Endothelial cell of umbilical vein (primary cell): ENCODE measurements at regions not wholly inside any gene's neighbourhood (a gene's known extent, or its start where the extent isn't known, plus 50 kb on each side); places are given as distances from the start of the nearest gene placed in this dataset.

ENCODE experiments used
- BruUV-seq: library from RNA; stranded (reverse); fragments of 400-500 nt; replicated peaks from 2 replicates; lab custom pipeline; 2021; lab: Mats Ljungman, UMichigan
- CTCF ChIA-PET: fragments of 300-600, 350-600 bp; sonication (Branson Sonifier 250); formaldehyde crosslinking; loops from one replicate; lab custom pipeline; 2021; ENCODE audit warnings: antibody characterized with exemption, inconsistent platforms; lab: Charles Lee
- POLR2A ChIA-PET: fragments of 300-600, 350-600 bp; sonication (Branson Sonifier 250); formaldehyde crosslinking; loops from one replicate; lab custom pipeline; 2021; ENCODE audit warnings: antibody characterized with exemption, inconsistent platforms; lab: Charles Lee
- DNase-seq: peaks from one replicate; pipeline ENCODE4 v3.0.0-alpha.2; 2011; ENCODE audit warnings: low read depth, low spot score
- FAIRE-seq: peaks from 2 replicates; lab custom pipeline; 2011; peaks lifted over from hg19 to GRCh38; lab: Jason Lieb, UNC
- H2AFZ ChIP-seq: 2 replicates; pipeline ENCODE4 v1.6.0; 2012; ENCODE audit warnings: low read depth, low read length, control low read depth, inconsistent platforms
- H3K27ac ChIP-seq: 2 replicates; pipeline ENCODE4 v1.5.1; 2011; ENCODE audit warnings: low read depth, mild to moderate bottlenecking, control low read depth, low read length, moderate library complexity; ENCODE audit not compliant: insufficient read depth
- H3K27me3 ChIP-seq, 2 experiments: 2 replicates each; pipeline versions ENCODE4 v1.6.0 to v1.6.1; 2011; ENCODE audit warnings: low read length in 2 of 2, mixed read lengths in 1 of 2; ENCODE audit not compliant: control insufficient read depth in 2 of 2, insufficient read depth in 2 of 2
- H3K36me3 ChIP-seq, 2 experiments: 2 replicates in 1 of 2; 3 replicates in 1 of 2; pipeline ENCODE4 v1.5.1; 2011; ENCODE audit warnings: low read length in 2 of 2, mild to moderate bottlenecking in 1 of 2, moderate library complexity in 1 of 2; ENCODE audit not compliant: control insufficient read depth in 2 of 2, insufficient read depth in 2 of 2; ENCODE audit errors: extremely low read depth in 1 of 2
- H3K4me1 ChIP-seq: 3 replicates; pipeline ENCODE4 v1.5.1; 2011; ENCODE audit warnings: mild to moderate bottlenecking, low read length; ENCODE audit not compliant: control insufficient read depth, insufficient read depth; ENCODE audit errors: extremely low read depth
- H3K4me2 ChIP-seq: 2 replicates; pipeline ENCODE4 v1.6.1; 2011; ENCODE audit warnings: low read length, control low read depth, mixed read lengths; ENCODE audit not compliant: insufficient read depth
- H3K4me3 ChIP-seq, 3 experiments: fragments of 200-600 bp in 1 of 3; sonication (generic), shearing (Covaris generic) in 1 of 3; replicated peaks in 1 of 3; 2 replicates each; pipeline ENCODE4 v1.5.1; 2011 to 2016; ENCODE audit warnings: control low read depth in 3 of 3, low read length in 3 of 3, mild to moderate bottlenecking in 2 of 3, inconsistent platforms in 1 of 3, low read depth in 1 of 3, moderate library complexity in 1 of 3; ENCODE audit not compliant: insufficient read depth in 1 of 3
- H3K79me2 ChIP-seq: 2 replicates; pipeline ENCODE4 v1.6.0; 2012; ENCODE audit warnings: low read length, inconsistent platforms; ENCODE audit not compliant: control insufficient read depth, insufficient read depth
- H3K9ac ChIP-seq: replicated peaks from 2 replicates; pipeline ENCODE3; 2011; ENCODE audit warnings: low read length, control low read depth; ENCODE audit not compliant: insufficient read depth; ENCODE audit errors: extremely low read depth
- H3K9me1 ChIP-seq: replicated peaks from 3 replicates; pipeline ENCODE4 v1.6.0; 2011; ENCODE audit warnings: mild to moderate bottlenecking, low read length; ENCODE audit not compliant: control insufficient read depth, insufficient read depth; ENCODE audit errors: extremely low read depth
- H3K9me3 ChIP-seq: replicated peaks from 2 replicates; pipeline ENCODE4 v1.5.1; 2012; ENCODE audit warnings: low read length, inconsistent platforms; ENCODE audit not compliant: control insufficient read depth, insufficient read depth
- H4K20me1 ChIP-seq: replicated peaks from 2 replicates; pipeline ENCODE3; 2011; ENCODE audit warnings: mild to moderate bottlenecking, low read length; ENCODE audit not compliant: control insufficient read depth, insufficient read depth; ENCODE audit errors: extremely low read depth
- CTCF ChIP-seq, 2 donors: IDR thresholded peaks; 1 replicate in 1 of 2; 2 replicates in 1 of 2; pipeline ENCODE4 v1.5.1; 2011; ENCODE audit warnings: low read length in 2 of 2, mild to moderate bottlenecking in 2 of 2, moderate library complexity in 2 of 2, control low read depth in 1 of 2, inconsistent platforms in 1 of 2, low read depth in 1 of 2; ENCODE audit not compliant: insufficient read depth in 1 of 2; ENCODE audit errors: extremely low read depth in 1 of 2
- EZH2 ChIP-seq: IDR thresholded peaks from 2 replicates; pipeline ENCODE4 v1.6.1; 2012; ENCODE audit warnings: borderline replicate concordance, low read depth, mild to moderate bottlenecking, moderate library complexity, low read length, inconsistent platforms; ENCODE audit not compliant: severe bottlenecking
- FOS ChIP-seq: IDR thresholded peaks from 2 replicates; pipeline ENCODE4 v1.6.1; 2011; ENCODE audit warnings: mild to moderate bottlenecking, low read length, moderate library complexity, borderline replicate concordance; ENCODE audit not compliant: insufficient read depth
- GATA2 ChIP-seq: IDR thresholded peaks from 2 replicates; pipeline ENCODE4 v1.7.0; 2011; ENCODE audit warnings: low read depth, mild to moderate bottlenecking, moderate library complexity, mixed read lengths, low read length; ENCODE audit not compliant: insufficient read length, insufficient read depth
- JUN ChIP-seq: IDR thresholded peaks from 2 replicates; pipeline ENCODE4 v1.6.1; 2011; ENCODE audit warnings: borderline replicate concordance, low read depth; ENCODE audit not compliant: insufficient read length, insufficient read depth
- MAX ChIP-seq: IDR thresholded peaks from 2 replicates; pipeline ENCODE4 v1.6.1; 2011; ENCODE audit not compliant: insufficient read depth, insufficient read length
- MYC ChIP-seq: IDR thresholded peaks from one replicate; pipeline ENCODE4 v1.6.1; 2011; ENCODE audit warnings: mild to moderate bottlenecking, low read depth, low read length
- POLR2A ChIP-seq: IDR thresholded peaks from 2 replicates; pipeline ENCODE4 v1.6.1; 2012; ENCODE audit warnings: low read depth, mild to moderate bottlenecking, control low read depth, low read length
- POLR2AphosphoS5 ChIP-seq: IDR thresholded peaks from 2 replicates; pipeline ENCODE4 v1.6.1; 2012; ENCODE audit warnings: low read depth, mild to moderate bottlenecking, control low read depth, low read length, moderate library complexity; ENCODE audit not compliant: insufficient read depth
- dilution Hi-C: fragments of 300-500 bp; cut with MboI; formaldehyde crosslinking; loops from one replicate; pipeline ENCODE4 v1.15.0; 2019; ENCODE audit warnings: low sequenced_read_pairs; ENCODE audit not compliant: extremely low pct_ligation_motif_present
- intact Hi-C: fragments of 100-400 bp; cut with micrococcal nuclease; formaldehyde crosslinking; loops from one replicate; pipeline ENCODE4 v1.10.0; 2022

- dilution Hi-C loops, result no loop called here
Observed at GRCh38 chr3:84023842-84024241, 934.9 kb upstream of the CADM2 start.

More at GRCh38 chr3:84023842-84024241, 934.9 kb upstream of the CADM2 start:
- Histone ChIP-seq H3K9me3 (peaks cover 2% of the 10 kb centered on the region), H3K27ac (no peak overlapping the region), H3K36me3 (no peaks in the 10 kb centered on the region), H3K4me1 (no peaks in the 10 kb centered on the region), H3K27me3 (no peaks in the 10 kb centered on the region), H3K4me2 (no peak overlapping the region), H3K9me1 (no peaks in the 10 kb centered on the region), H3K79me2 (no peaks in the 10 kb centered on the region), H4K20me1 (no peaks in the 10 kb centered on the region), H2AFZ (no peak overlapping the region), H3K4me3 (no peak overlapping the region), H3K9ac (no peak overlapping the region)
- intact Hi-C loops, result no loop called here
- no TSS peak for BruUV-seq
- DNase-seq, result no peak
- ChIA-PET POLR2A (no interaction called here), CTCF (no interaction called here)
- TF ChIP-seq EZH2 (no peak), CTCF (IDR thresholded peaks at IDR 0.05; ENCODE audit: extremely low read depth in 1 of 2, insufficient read depth in 1 of 2, low read depth in 1 of 2, low read length in 2 of 2) (no peak), JUN (no peak), POLR2AphosphoS5 (no peak), MYC (no peak), FOS (no peak), POLR2A (no peak), MAX (no peak), GATA2 (no peak)
- no peak for FAIRE-seq
